ENCODE measurements at regions not wholly inside any gene's neighbourhood (a gene's known extent, or its start where the extent isn't known, plus 50 kb on each side); places are given as distances from the start of the nearest gene placed in this dataset.
A peak's percentile ranks its signal among the peaks of the same experiment; 100 is the strongest.

DNA sequence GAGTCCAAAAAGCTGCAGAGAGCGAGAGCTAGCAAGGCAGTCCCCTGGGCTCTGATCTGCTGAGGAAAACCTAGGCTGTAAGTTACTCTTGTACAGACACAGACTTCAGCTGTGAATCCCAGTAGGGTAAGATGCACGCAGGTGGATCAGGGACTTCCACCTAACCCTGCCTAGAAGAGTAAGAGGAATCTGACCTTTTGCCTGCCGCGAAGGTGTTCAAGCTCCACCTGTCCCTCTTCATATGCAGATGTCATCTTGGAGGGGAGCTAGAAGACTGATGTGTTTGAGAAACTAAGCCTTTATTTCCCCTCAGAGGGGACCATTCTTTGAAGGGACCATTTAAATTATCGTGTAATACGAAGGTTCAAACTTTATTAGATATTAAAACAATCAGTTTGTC, 108.6 kb upstream of the USP24 start:
- Mint-ChIP-seq H3K4me3 (no peak overlapping the region), H3K4me1 (ENCODE audit: low read depth) (peaks cover 37% of the 10 kb centered on the region), H3K27me3 (ENCODE audit: insufficient read depth) (no peaks in the 10 kb centered on the region), H3K9me3 (no peaks in the 10 kb centered on the region), H3K27ac (no peak overlapping the region), H3K36me3 (ENCODE audit: low read depth) (no peaks in the 10 kb centered on the region)
- DNase-seq = no peak
- TF ChIP-seq, protein P1, sequence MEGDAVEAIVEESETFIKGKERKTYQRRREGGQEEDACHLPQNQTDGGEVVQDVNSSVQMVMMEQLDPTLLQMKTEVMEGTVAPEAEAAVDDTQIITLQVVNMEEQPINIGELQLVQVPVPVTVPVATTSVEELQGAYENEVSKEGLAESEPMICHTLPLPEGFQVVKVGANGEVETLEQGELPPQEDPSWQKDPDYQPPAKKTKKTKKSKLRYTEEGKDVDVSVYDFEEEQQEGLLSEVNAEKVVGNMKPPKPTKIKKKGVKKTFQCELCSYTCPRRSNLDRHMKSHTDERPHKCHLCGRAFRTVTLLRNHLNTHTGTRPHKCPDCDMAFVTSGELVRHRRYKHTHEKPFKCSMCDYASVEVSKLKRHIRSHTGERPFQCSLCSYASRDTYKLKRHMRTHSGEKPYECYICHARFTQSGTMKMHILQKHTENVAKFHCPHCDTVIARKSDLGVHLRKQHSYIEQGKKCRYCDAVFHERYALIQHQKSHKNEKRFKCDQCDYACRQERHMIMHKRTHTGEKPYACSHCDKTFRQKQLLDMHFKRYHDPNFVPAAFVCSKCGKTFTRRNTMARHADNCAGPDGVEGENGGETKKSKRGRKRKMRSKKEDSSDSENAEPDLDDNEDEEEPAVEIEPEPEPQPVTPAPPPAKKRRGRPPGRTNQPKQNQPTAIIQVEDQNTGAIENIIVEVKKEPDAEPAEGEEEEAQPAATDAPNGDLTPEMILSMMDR (IDR thresholded peaks at IDR 0.05) = no peak

DNA sequence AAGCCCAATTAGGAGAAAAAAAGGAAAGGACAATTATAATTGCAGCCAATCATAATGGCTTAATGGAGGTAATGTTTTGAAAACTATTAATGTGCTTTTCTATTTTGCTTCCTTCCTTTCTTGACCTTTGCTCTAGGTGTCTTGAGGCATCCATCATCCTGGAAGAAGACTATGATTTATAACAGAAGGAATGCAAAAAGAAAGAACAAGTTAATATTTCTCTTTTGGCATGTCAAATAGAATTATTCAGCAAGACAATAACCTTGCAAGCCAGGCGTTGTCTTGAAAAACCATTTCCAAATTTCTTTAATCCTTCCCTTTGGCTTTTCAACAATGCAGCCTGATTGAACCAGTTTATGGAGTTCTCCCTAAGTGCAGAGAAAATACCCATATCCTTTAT, 107.7 kb upstream of the USP24 start:
- no peak for DNase-seq
- Mint-ChIP-seq H3K27me3 (ENCODE audit: insufficient read depth) (no peaks in the 10 kb centered on the region; the same call in 1 of the 2 replicates), H3K9me3 (no peaks in the 10 kb centered on the region), H3K4me1 (ENCODE audit: low read depth) (peaks cover 33% of the 10 kb centered on the region), H3K36me3 (ENCODE audit: low read depth) (no peaks in the 10 kb centered on the region), H3K27ac (no peak overlapping the region), H3K4me3 (no peak overlapping the region)
- TF ChIP-seq, protein P1 (IDR thresholded peaks at IDR 0.05) = no peak

DNA sequence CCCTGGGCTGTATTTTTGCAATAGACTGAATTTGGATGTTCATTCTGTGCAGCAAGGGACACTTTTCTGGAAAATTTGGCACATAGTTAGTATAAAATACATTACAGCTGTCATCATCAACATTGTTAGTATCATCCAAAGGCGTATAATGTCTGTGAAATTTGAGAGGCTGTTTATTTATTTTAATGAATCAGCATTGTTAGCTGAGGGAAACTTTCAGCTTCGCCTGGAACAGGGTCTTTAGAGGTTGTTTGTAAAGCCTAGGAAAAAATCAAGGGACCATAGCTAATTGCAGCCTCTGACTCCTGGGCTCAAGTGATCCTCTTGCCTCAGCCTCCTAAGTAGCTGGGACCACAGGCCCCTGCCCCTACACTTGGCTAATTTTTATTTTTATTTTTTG, 106.8 kb upstream of the USP24 start:
- H3K9me3 Mint-ChIP-seq = no peaks in the 10 kb centered on the region
- peaks cover 31% of the 10 kb centered on the region for H3K4me1 Mint-ChIP-seq (ENCODE audit: low read depth)
- H3K36me3 Mint-ChIP-seq (ENCODE audit: low read depth) = no peaks in the 10 kb centered on the region
- DNase-seq = peak; percentile 28
- H3K27me3 Mint-ChIP-seq (ENCODE audit: insufficient read depth) = no peaks in the 10 kb centered on the region; the same call in 1 of the 2 replicates
- no peak overlapping the region for H3K27ac Mint-ChIP-seq
- H3K4me3 Mint-ChIP-seq = no peak overlapping the region
- TF ChIP-seq, protein P1 (IDR thresholded peaks at IDR 0.05) = no peak

DNA sequence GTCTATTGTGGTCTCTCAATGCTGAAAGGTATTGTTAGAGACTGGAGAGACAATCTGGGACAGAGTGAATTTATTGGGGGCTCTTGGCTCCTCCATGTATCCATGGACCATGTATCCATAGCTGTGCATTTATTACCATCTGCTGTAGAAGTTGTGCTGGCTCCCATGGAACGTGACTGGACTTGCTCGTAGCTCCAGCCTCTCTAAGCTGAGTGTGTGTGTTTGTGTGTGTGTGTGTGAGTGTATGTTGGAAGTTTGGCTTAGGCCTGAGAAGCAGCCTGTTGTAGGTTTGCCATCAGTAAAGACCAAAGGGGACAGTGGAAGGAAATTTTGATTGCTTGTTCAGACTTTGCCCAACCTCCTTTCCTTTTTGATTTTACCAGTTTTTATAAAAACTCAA, 105.7 kb upstream of the USP24 start:
- no peaks in the 10 kb centered on the region for H3K36me3 Mint-ChIP-seq (ENCODE audit: low read depth)
- peaks cover 23% of the 10 kb centered on the region for H3K4me1 Mint-ChIP-seq (ENCODE audit: low read depth)
- TF ChIP-seq, protein P1 (IDR thresholded peaks at IDR 0.05) = no peak
- H3K27ac Mint-ChIP-seq = no peak overlapping the region
- H3K4me3 Mint-ChIP-seq = no peak overlapping the region
- H3K9me3 Mint-ChIP-seq = no peaks in the 10 kb centered on the region
- no peaks in the 10 kb centered on the region; the same call in 1 of the 2 replicates for H3K27me3 Mint-ChIP-seq (ENCODE audit: insufficient read depth)
- no peak for DNase-seq

DNA sequence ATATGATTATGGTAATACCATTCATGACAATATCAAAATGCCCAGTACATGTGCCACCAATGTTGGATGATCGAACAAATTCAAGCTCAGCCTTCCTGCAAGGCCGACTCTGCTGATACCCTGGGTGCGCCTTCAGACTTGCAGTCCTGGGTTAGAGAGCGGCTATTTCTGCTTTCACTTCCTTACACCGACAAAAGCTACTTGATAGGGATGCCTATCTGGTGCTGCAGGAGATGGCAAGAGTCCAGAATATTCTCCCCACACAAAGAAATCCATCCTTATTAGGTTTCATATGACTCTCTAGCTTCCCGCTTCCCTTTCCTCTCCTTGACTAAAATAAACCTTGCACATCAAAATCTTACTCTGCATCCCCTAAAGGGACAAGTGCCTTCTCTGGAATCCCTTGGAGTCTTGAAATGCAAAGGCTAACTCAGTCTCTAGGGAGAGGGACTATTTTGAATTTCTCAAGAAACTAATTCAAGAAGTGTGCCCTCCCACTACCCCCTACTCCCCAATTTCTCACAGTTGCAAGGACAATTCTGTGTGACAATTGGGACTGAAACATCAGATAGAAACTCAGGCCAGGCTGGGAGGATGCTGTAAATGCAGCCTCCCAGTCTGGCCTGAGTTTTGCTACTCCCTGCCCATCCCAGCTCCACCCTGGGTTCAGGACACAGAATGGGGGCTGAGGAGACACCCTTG, 103.1 kb upstream of the USP24 start:
- TF ChIP-seq, protein P1 (IDR thresholded peaks at IDR 0.05) = no peak
- Mint-ChIP-seq H3K36me3 (ENCODE audit: low read depth) (no peaks in the 10 kb centered on the region), H3K4me1 (ENCODE audit: low read depth) (peaks cover 35% of the 10 kb centered on the region), H3K4me3 (no peak overlapping the region), H3K9me3 (no peaks in the 10 kb centered on the region), H3K27me3 (ENCODE audit: insufficient read depth) (no peaks in the 10 kb centered on the region; the same call in none of the 2 replicates), H3K27ac (no peak overlapping the region)
- no peak for DNase-seq
